Smooth muscle cell (in vitro differentiated cells): ENCODE measurements at regions not wholly inside any gene's neighbourhood (a gene's known extent, or its start where the extent isn't known, plus 50 kb on each side); places are given as distances from the start of the nearest gene placed in this dataset.

Experiments used
- DNase-seq: peaks from one replicate; lab custom pipeline; 2025; ENCODE audit not compliant: unreplicated experiment; lab: John Stamatoyannopoulos, UW
- H2AFZ ChIP-seq: fragments of 200-600 bp; sonication (generic); 2 replicates; pipeline ENCODE4 v1.6.0; 2016; ENCODE audit warnings: antibody characterized with exemption, low read depth, mild to moderate bottlenecking
- H3F3A ChIP-seq: fragments of 200-600 bp; sonication (generic); 2 replicates; pipeline ENCODE4 v1.6.0; 2017; ENCODE audit warnings: antibody characterized with exemption, low read depth
- H3K27ac ChIP-seq: fragments of 200-600 bp; sonication (generic); 2 replicates; pipeline ENCODE4 v1.5.1; 2016; ENCODE audit warnings: low read depth, mild to moderate bottlenecking
- H3K27me3 ChIP-seq: fragments of 200-600 bp; sonication (generic); 2 replicates; pipeline ENCODE4 v1.6.1; 2016; ENCODE audit warnings: low read depth, mild to moderate bottlenecking
- H3K36me3 ChIP-seq: fragments of 200-600 bp; sonication (generic); 2 replicates; pipeline ENCODE4 v1.5.1; 2016; ENCODE audit warnings: low read depth
- H3K4me1 ChIP-seq: fragments of 200-600 bp; sonication (generic); 2 replicates; pipeline ENCODE4 v1.5.1; 2016; ENCODE audit warnings: low read depth
- H3K4me2 ChIP-seq: fragments of 200-600 bp; sonication (generic); 2 replicates; pipeline ENCODE4 v1.6.0; 2016; ENCODE audit warnings: mild to moderate bottlenecking
- H3K4me3 ChIP-seq: fragments of 200-600 bp; sonication (generic); 2 replicates; pipeline ENCODE4 v1.5.1; 2016; ENCODE audit warnings: mild to moderate bottlenecking
- H3K79me2 ChIP-seq: fragments of 200-600 bp; sonication (generic); 2 replicates; pipeline ENCODE4 v1.6.0; 2016; ENCODE audit warnings: low read depth, mild to moderate bottlenecking
- H3K9ac ChIP-seq: fragments of 200-600 bp; sonication (generic); 2 replicates; pipeline ENCODE4 v1.6.0; 2016; ENCODE audit warnings: low read depth
- H3K9me3 ChIP-seq: fragments of 200-600 bp; sonication (generic); replicated peaks from 2 replicates; pipeline ENCODE4 v1.5.1; 2016; ENCODE audit warnings: low read depth
- H4K20me1 ChIP-seq: fragments of 200-600 bp; sonication (generic); 2 replicates; pipeline ENCODE4 v1.6.0; 2016; ENCODE audit warnings: low read depth
- WGBS: methylation state at CpG from one replicate; pipeline ENCODE4 v1.1.7; 2016; ENCODE audit warnings: low lambda C conversion rate; 5-methylcytosine and 5-hydroxymethylcytosine counted together
- TF ChIP-seq, protein P1 (sequence below): fragments of 200-600 bp; sonication (generic); IDR thresholded peaks from 2 replicates; pipeline ENCODE4 v1.5.1; 2017; ENCODE audit warnings: borderline replicate concordance, mild to moderate bottlenecking, antibody characterized with exemption; ENCODE audit not compliant: insufficient read depth, poor library complexity, severe bottlenecking

DNA sequence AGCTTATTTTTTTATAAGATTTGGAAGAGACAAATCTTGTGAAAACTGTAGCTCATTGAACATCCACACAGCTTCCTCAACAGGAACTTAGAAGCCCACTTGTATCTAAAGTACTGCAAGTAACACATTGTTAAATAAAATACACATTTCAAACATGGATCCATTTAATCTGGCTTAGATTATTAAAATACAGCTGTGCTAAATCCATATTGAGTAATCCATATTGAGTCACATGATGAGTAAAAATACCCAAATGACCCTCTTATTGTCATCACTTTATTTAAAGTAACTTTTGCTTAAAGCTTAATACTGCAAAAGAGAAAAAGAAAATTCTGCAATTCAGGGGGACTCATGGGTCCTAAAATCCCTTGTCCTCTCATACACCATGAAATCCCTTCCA is 133.3 kb downstream of the OSR1 start:
- no peak overlapping the region for H3K9ac ChIP-seq
- H3K79me2 ChIP-seq, result no peaks in the 10 kb centered on the region
- no peaks in the 10 kb centered on the region for H4K20me1 ChIP-seq
- no peaks in the 10 kb centered on the region for H3K36me3 ChIP-seq
- H3K27me3 ChIP-seq, result no peaks in the 10 kb centered on the region
- H3K4me3 ChIP-seq, result no peak overlapping the region
- H3K4me2 ChIP-seq, result no peak overlapping the region
- no peak overlapping the region for H3K27ac ChIP-seq
- no peaks in the 10 kb centered on the region for H3K9me3 ChIP-seq
- H2AFZ ChIP-seq, result no peak overlapping the region
- no peak for DNase-seq
- TF ChIP-seq, protein P1, sequence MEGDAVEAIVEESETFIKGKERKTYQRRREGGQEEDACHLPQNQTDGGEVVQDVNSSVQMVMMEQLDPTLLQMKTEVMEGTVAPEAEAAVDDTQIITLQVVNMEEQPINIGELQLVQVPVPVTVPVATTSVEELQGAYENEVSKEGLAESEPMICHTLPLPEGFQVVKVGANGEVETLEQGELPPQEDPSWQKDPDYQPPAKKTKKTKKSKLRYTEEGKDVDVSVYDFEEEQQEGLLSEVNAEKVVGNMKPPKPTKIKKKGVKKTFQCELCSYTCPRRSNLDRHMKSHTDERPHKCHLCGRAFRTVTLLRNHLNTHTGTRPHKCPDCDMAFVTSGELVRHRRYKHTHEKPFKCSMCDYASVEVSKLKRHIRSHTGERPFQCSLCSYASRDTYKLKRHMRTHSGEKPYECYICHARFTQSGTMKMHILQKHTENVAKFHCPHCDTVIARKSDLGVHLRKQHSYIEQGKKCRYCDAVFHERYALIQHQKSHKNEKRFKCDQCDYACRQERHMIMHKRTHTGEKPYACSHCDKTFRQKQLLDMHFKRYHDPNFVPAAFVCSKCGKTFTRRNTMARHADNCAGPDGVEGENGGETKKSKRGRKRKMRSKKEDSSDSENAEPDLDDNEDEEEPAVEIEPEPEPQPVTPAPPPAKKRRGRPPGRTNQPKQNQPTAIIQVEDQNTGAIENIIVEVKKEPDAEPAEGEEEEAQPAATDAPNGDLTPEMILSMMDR, result no peak
- no peaks in the 10 kb centered on the region for H3F3A ChIP-seq
- H3K4me1 ChIP-seq, result peaks cover 16% of the 10 kb centered on the region

DNA sequence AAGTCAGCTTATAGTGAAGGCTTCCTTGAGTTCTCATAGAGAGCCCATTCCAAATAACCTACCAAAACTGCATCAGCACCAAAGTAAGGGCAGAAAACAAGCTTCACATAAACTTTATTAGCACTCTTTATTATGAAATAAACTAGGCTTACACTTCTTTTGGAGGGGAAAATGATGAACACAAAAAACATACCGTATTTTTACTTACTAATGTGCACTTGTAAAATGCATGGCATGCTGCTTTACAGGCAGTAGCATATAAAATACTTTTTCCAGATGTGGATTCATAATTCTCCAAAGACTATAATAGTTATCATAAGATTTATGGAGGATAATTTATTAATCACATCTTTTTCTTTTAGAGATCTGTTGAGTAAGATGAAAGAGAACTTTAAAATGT is 133.9 kb downstream of the OSR1 start:
- H3K27me3 ChIP-seq, result no peaks in the 10 kb centered on the region
- DNase-seq, result no peak
- H2AFZ ChIP-seq, result no peak overlapping the region
- no peaks in the 10 kb centered on the region for H3K9me3 ChIP-seq
- H3K4me3 ChIP-seq, result no peak overlapping the region
- H3K36me3 ChIP-seq, result no peaks in the 10 kb centered on the region
- H3K79me2 ChIP-seq, result no peaks in the 10 kb centered on the region
- H4K20me1 ChIP-seq, result no peaks in the 10 kb centered on the region
- peaks cover 16% of the 10 kb centered on the region for H3K4me1 ChIP-seq
- no peak overlapping the region for H3K4me2 ChIP-seq
- no peak overlapping the region for H3K9ac ChIP-seq
- H3F3A ChIP-seq, result no peaks in the 10 kb centered on the region
- H3K27ac ChIP-seq, result no peak overlapping the region
- TF ChIP-seq, protein P1, result no peak
- WGBS, result 84% methylated on average over 1 of the region's 1 CpG

DNA sequence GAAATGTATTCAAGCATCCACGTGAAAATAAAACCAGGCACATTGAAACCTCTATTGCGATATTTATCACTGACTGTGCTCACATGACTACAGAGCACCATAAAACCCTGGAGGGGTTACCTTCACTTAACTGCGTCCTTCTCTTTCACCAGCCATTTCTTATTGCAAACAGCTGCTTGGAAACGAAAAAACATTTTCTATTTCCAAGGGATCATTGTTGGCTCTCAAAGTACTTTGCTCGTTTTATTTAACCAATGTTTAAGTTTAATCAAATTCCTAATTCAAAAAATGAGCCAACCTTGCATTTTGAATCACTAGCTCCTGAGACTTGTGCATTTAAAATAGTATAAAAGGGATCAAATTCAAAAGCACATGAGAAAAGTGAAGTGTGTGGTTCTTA is 134.4 kb downstream of the OSR1 start:
- Histone ChIP-seq H3F3A (no peaks in the 10 kb centered on the region), H3K27me3 (no peaks in the 10 kb centered on the region), H3K4me2 (no peak overlapping the region), H3K79me2 (no peaks in the 10 kb centered on the region), H2AFZ (no peak overlapping the region), H3K4me3 (no peak overlapping the region), H4K20me1 (no peaks in the 10 kb centered on the region), H3K9me3 (no peaks in the 10 kb centered on the region), H3K36me3 (no peaks in the 10 kb centered on the region), H3K4me1 (peaks cover 12% of the 10 kb centered on the region), H3K9ac (no peak overlapping the region), H3K27ac (no peak overlapping the region)
- DNase-seq, result no peak
- WGBS, result 91% methylated on average over 5 of the region's 5 CpGs
- TF ChIP-seq, protein P1, result no peak

DNA sequence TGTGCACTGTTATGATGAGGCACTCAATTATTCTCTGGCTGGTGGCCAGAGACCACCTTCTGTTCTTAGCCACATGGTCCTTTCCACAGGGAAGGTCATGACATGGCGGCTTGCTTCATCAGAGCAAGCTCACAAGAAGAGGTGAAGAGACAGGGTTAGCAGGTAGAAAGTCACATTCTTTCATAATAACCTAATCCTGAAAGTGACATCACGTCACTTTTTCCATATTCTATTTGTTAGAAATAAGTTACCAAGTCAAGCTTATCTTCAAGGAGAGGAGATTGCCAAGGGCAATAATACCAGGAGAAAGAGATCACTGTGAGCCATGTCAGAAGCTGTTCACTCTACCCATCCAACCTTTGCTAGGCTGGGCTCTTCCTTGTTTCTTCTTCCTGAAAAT is 139.4 kb downstream of the OSR1 start:
- TF ChIP-seq, protein P1, result no peak
- no peaks in the 10 kb centered on the region for H3K79me2 ChIP-seq
- no peak overlapping the region for H3K4me2 ChIP-seq
- H2AFZ ChIP-seq, result no peak overlapping the region
- 91% methylated on average over 2 of the region's 2 CpGs for WGBS
- DNase-seq, result no peak
- peak overlapping the region; percentile 36 for H3K27ac ChIP-seq
- H3K9me3 ChIP-seq, result no peaks in the 10 kb centered on the region
- H3K36me3 ChIP-seq, result no peaks in the 10 kb centered on the region
- H3F3A ChIP-seq, result no peaks in the 10 kb centered on the region
- H3K4me3 ChIP-seq, result no peak overlapping the region
- no peaks in the 10 kb centered on the region for H3K27me3 ChIP-seq
- no peaks in the 10 kb centered on the region for H3K4me1 ChIP-seq
- no peaks in the 10 kb centered on the region for H4K20me1 ChIP-seq
- no peak overlapping the region for H3K9ac ChIP-seq
